SK-N-SH (cell line): ENCODE measurements at regions not wholly inside any gene's neighbourhood (a gene's known extent, or its start where the extent isn't known, plus 50 kb on each side); places are given as distances from the start of the nearest gene placed in this dataset.

Source experiments
- CTCF ChIA-PET: fragments of 300-600, 350-600 bp; formaldehyde crosslinking; extraction: SDS; loops from one replicate; lab custom pipeline; 2021; lab: Yijun Ruan, JAX
- POLR2A ChIA-PET: fragments of 350-600 bp; sonication (Branson Sonifier 250); formaldehyde crosslinking; extraction: SDS; loops from one replicate; lab custom pipeline; 2020; ENCODE audit warnings: antibody characterized with exemption, inconsistent platforms; lab: Yijun Ruan, JAX
- DNase-seq: peaks from one replicate; pipeline ENCODE4 v3.0.0; 2012
- H2AFZ ChIP-seq: fragments of 200-600 bp; sonication (generic); 2 replicates; pipeline ENCODE4 v1.8.1; 2016; ENCODE audit warnings: antibody characterized with exemption, mild to moderate bottlenecking, low read depth
- H3F3A ChIP-seq: fragments of 200-600 bp; sonication (generic); replicated peaks from 2 replicates; pipeline ENCODE3; 2016; ENCODE audit warnings: antibody characterized with exemption, mild to moderate bottlenecking; ENCODE audit not compliant: insufficient read depth
- H3K27ac ChIP-seq, 2 experiments: fragments of 200-500 bp in 1 of 2; fragments of 200-600 bp in 1 of 2; sonication (Bioruptor generic) in 1 of 2; sonication (generic), shearing (Covaris generic) in 1 of 2; 2 replicates each; pipeline versions ENCODE4 v1.5.1 to v1.6.1; 2014 to 2016; ENCODE audit warnings: low read depth in 2 of 2, inconsistent platforms in 1 of 2, low read length in 1 of 2, mild to moderate bottlenecking in 1 of 2, mixed read lengths in 1 of 2
- H3K27me3 ChIP-seq: fragments of 200-600 bp; sonication (generic), shearing (Covaris generic); 2 replicates; pipeline ENCODE4 v1.6.1; 2016; ENCODE audit warnings: mixed run types; ENCODE audit not compliant: insufficient read depth
- H3K36me3 ChIP-seq, 2 experiments: fragments of 200-500 bp in 1 of 2; fragments of 200-600 bp in 1 of 2; sonication (Bioruptor generic) in 1 of 2; sonication (generic) in 1 of 2; replicated peaks in 1 of 2; 2 replicates each; pipeline versions ENCODE3 to v1.5.1; 2014 to 2016; ENCODE audit warnings: low read length in 1 of 2, mild to moderate bottlenecking in 1 of 2; ENCODE audit not compliant: insufficient read depth in 2 of 2, control insufficient read depth in 1 of 2
- H3K4me1 ChIP-seq, 2 experiments: fragments of 200-500 bp in 1 of 2; fragments of 200-600 bp in 1 of 2; sonication (Bioruptor generic) in 1 of 2; sonication (generic), shearing (Covaris generic) in 1 of 2; 2 replicates each; pipeline versions ENCODE4 v1.5.1 to v1.6.1; 2014 to 2016; ENCODE audit warnings: low read depth in 1 of 2, low read length in 1 of 2, mixed run types in 1 of 2; ENCODE audit not compliant: insufficient read depth in 2 of 2, control insufficient read depth in 1 of 2
- H3K4me2 ChIP-seq: fragments of 200-600 bp; sonication (generic), shearing (Covaris generic); 2 replicates; pipeline ENCODE4 v1.6.1; 2017; ENCODE audit warnings: mixed run types
- H3K4me3 ChIP-seq, 2 experiments: fragments of 200-500 bp in 1 of 2; fragments of 200-600 bp in 1 of 2; sonication (Bioruptor generic) in 1 of 2; sonication (generic), shearing (Covaris generic) in 1 of 2; 2 replicates each; pipeline versions ENCODE4 v1.5.1 to v1.8.1; 2014 to 2016; ENCODE audit warnings: low read depth in 2 of 2, inconsistent platforms in 1 of 2, low read length in 1 of 2, mild to moderate bottlenecking in 1 of 2, mixed read lengths in 1 of 2, moderate library complexity in 1 of 2
- H3K79me2 ChIP-seq: fragments of 200-600 bp; sonication (generic); 2 replicates; pipeline ENCODE4 v1.8.1; 2017; ENCODE audit warnings: mild to moderate bottlenecking; ENCODE audit not compliant: insufficient read depth
- H3K9ac ChIP-seq: fragments of 200-600 bp; sonication (generic); 2 replicates; pipeline ENCODE4 v1.6.1; 2017; ENCODE audit warnings: mixed run types
- H3K9me2 ChIP-seq: fragments of 200-600 bp; sonication (generic); 2 replicates; pipeline ENCODE4 v1.6.1; 2017; ENCODE audit warnings: mixed run types
- H3K9me3 ChIP-seq: fragments of 200-600 bp; sonication (generic); 2 replicates; pipeline ENCODE4 v1.6.1; 2017; ENCODE audit warnings: mixed run types, mild to moderate bottlenecking, moderate library complexity
- H4K20me1 ChIP-seq: fragments of 200-600 bp; sonication (generic); 2 replicates; pipeline ENCODE4 v1.6.1; 2017; ENCODE audit warnings: mild to moderate bottlenecking, mixed run types; ENCODE audit not compliant: insufficient read depth
- FOXJ3 ChIP-seq: sonication (generic); formaldehyde crosslinking; IDR thresholded peaks from 2 replicates; pipeline ENCODE4 v1.5.1; 2020; ENCODE audit warnings: mild to moderate bottlenecking, missing genetic modification reagents
- FOXM1 ChIP-seq: IDR thresholded peaks from 2 replicates; pipeline ENCODE4 v1.4.0; 2012; ENCODE audit warnings: low read depth, mild to moderate bottlenecking
- GATA2 ChIP-seq: sonication (generic); formaldehyde crosslinking; IDR thresholded peaks from 2 replicates; pipeline ENCODE4 v1.5.0; 2020; ENCODE audit warnings: mild to moderate bottlenecking, missing genetic modification reagents
- IRF3 ChIP-seq: fragments of 150-350 bp; IDR thresholded peaks from 2 replicates; pipeline ENCODE4 v1.6.1; 2016; ENCODE audit warnings: mild to moderate bottlenecking, low read depth, low read length
- JUND ChIP-seq: IDR thresholded peaks from 2 replicates; pipeline ENCODE4 v1.4.0; 2012
- MXI1 ChIP-seq: IDR thresholded peaks from 2 replicates; pipeline ENCODE4 v1.6.1; 2012; ENCODE audit warnings: mild to moderate bottlenecking, low read depth, low read length, improper control_type of control experiment
- NRF1 ChIP-seq: IDR thresholded peaks from 2 replicates; pipeline ENCODE4 v1.6.1; 2012; ENCODE audit warnings: low read depth, mild to moderate bottlenecking, low read length
- PBX3 ChIP-seq: IDR thresholded peaks from 2 replicates; pipeline ENCODE4; 2012
- RAD21 ChIP-seq: IDR thresholded peaks from 2 replicates; pipeline ENCODE4 v1.6.1; 2012; ENCODE audit warnings: mild to moderate bottlenecking, low read length
- RXRA ChIP-seq: IDR thresholded peaks from 2 replicates; pipeline ENCODE4 v1.4.0; 2012; ENCODE audit warnings: low read depth, mild to moderate bottlenecking, borderline replicate concordance
- TAF1 ChIP-seq: IDR thresholded peaks from 2 replicates; pipeline ENCODE4 v1.6.1; 2012; ENCODE audit warnings: low read depth, mild to moderate bottlenecking, low read length, moderate library complexity, borderline replicate concordance
- TCF12 ChIP-seq: IDR thresholded peaks from 2 replicates; pipeline ENCODE4 v1.4.0; 2012
- TEAD4 ChIP-seq: IDR thresholded peaks from 2 replicates; pipeline ENCODE4 v1.4.0; 2012; ENCODE audit warnings: mild to moderate bottlenecking, borderline replicate concordance; ENCODE audit not compliant: insufficient read depth
- USF1 ChIP-seq: IDR thresholded peaks from 2 replicates; pipeline ENCODE4 v1.4.0; 2012; ENCODE audit warnings: low read depth, borderline replicate concordance
- USF2 ChIP-seq: fragments of 150-350 bp; IDR thresholded peaks from 2 replicates; pipeline ENCODE4 v1.6.1; 2017; ENCODE audit warnings: antibody characterized with exemption, low read length, low read depth, borderline replicate concordance
- YY1 ChIP-seq: IDR thresholded peaks from 2 replicates; pipeline ENCODE4 v1.4.0; 2012; ENCODE audit warnings: low read depth, mild to moderate bottlenecking
- WGBS: methylation state at CpG from one replicate; pipeline ENCODE4 v1.1.6; 2017; ENCODE audit warnings: low lambda C conversion rate; 5-methylcytosine and 5-hydroxymethylcytosine counted together

- H3K9ac ChIP-seq: no peak overlapping the region
- 55% methylated on average over 15 of the region's 26 CpGs for whole genome bisulfite sequencing
- H3K9me2 ChIP-seq: no peaks in the 10 kb centered on the region
- H3K27ac ChIP-seq: no peak overlapping the region
- no peak for DNase-seq
- no peaks in the 10 kb centered on the region for H3K36me3 ChIP-seq
- TF ChIP-seq RAD21 (no peak), FOXJ3 (CRISPR knock-in tag) (no peak), TCF12 (no peak), IRF3 (no peak), PBX3 (no peak), JUND (no peak), NRF1 (no peak)
- TF ChIP-seq, all 33 proteins: peak for 0
- CTCF ChIA-PET: no interaction called here
- H3K4me1 ChIP-seq: peaks cover 0 to 3% of the 10 kb centered on the region in 2 experiments; a peak in 1 of 4 replicates
- POLR2A ChIA-PET: no interaction called here
- no peaks in the 10 kb centered on the region for H3K79me2 ChIP-seq
- no peaks in the 10 kb centered on the region for H3K9me3 ChIP-seq
- no peak overlapping the region for H2AFZ ChIP-seq
- no peaks in the 10 kb centered on the region for H3F3A ChIP-seq
- no peaks in the 10 kb centered on the region for H3K27me3 ChIP-seq
- no peak overlapping the region for H3K4me3 ChIP-seq
- H4K20me1 ChIP-seq: no peaks in the 10 kb centered on the region
- H3K4me2 ChIP-seq: no peak overlapping the region
These were observed 1176.4 kb downstream of the BRD1 start for GRCh38 chr22:48651036-48651890.

GRCh38 chr22:48650323-48651035 is 1177.2 kb downstream of the BRD1 start:
- H3F3A ChIP-seq: no peaks in the 10 kb centered on the region
- ChIA-PET CTCF (no interaction called here), POLR2A (no interaction called here)
- no peak overlapping the region for H3K4me3 ChIP-seq
- H3K79me2 ChIP-seq: no peaks in the 10 kb centered on the region
- H4K20me1 ChIP-seq: no peaks in the 10 kb centered on the region
- no peaks in the 10 kb centered on the region for H3K9me3 ChIP-seq
- no peak overlapping the region for H2AFZ ChIP-seq
- WGBS: 45% methylated on average over 14 of the region's 17 CpGs
- DNase-seq: no peak
- H3K27me3 ChIP-seq: no peaks in the 10 kb centered on the region
- H3K9ac ChIP-seq: no peak overlapping the region
- H3K36me3 ChIP-seq: no peaks in the 10 kb centered on the region
- TF ChIP-seq FOXM1 (no peak), TAF1 (no peak), MXI1 (no peak), TCF12 (no peak), USF2 (no peak), RXRA (no peak), IRF3 (no peak), USF1 (no peak), YY1 (no peak), GATA2 (CRISPR knock-in tag) (no peak), TEAD4 (no peak), PBX3 (no peak)
- H3K27ac ChIP-seq: no peak overlapping the region
- H3K9me2 ChIP-seq: no peaks in the 10 kb centered on the region
- H3K4me2 ChIP-seq: no peak overlapping the region
- H3K4me1 ChIP-seq: peaks cover 0 to 3% of the 10 kb centered on the region in 2 experiments; a peak in 1 of 4 replicates
